ENCODE measurements at regions not wholly inside any gene's neighbourhood (a gene's known extent, or its start where the extent isn't known, plus 50 kb on each side); places are given as distances from the start of the nearest gene placed in this dataset.

GRCh38 chr10:52609626-52610240 lies 162.9 kb downstream of the MBL2 start:
- no peaks in the 10 kb centered on the region for H3K27me3 Mint-ChIP-seq (ENCODE audit: low read depth, unreplicated experiment)
- H3K4me1 Mint-ChIP-seq (ENCODE audit: low read depth, unreplicated experiment) = no peaks in the 10 kb centered on the region
- Histone ChIP-seq H4K20me1 (ENCODE audit: insufficient read depth, low read length) (no peaks in the 10 kb centered on the region), H3K9ac (ENCODE audit: low read length) (no peak overlapping the region), H3K27me3 (ENCODE audit: insufficient read depth, low read length) (no peaks in the 10 kb centered on the region), H3K27ac (ENCODE audit: low read depth, low read length) (no peak overlapping the region), H3K9me3 (ENCODE audit: insufficient read depth, low read depth, low read length) (no peaks in the 10 kb centered on the region), H3K4me1 (ENCODE audit: insufficient read depth, low read length) (no peaks in the 10 kb centered on the region), H3K79me2 (ENCODE audit: insufficient read depth, low read length) (no peaks in the 10 kb centered on the region), H3K4me3 (ENCODE audit: insufficient read depth, low read depth, low read length) (no peak overlapping the region), H2AFZ (ENCODE audit: low read depth, low read length) (no peak overlapping the region), H3K36me3 (ENCODE audit: insufficient read depth, low read length) (no peaks in the 10 kb centered on the region), H3K4me2 (ENCODE audit: low read length) (no peak overlapping the region)
- H3K4me3 Mint-ChIP-seq (ENCODE audit: unreplicated experiment) = no peak overlapping the region
- no peaks in the 10 kb centered on the region for H3K36me3 Mint-ChIP-seq (ENCODE audit: low read depth, unreplicated experiment)
- H3K9me3 Mint-ChIP-seq (ENCODE audit: unreplicated experiment) = peaks cover 2% of the 10 kb centered on the region
- no peak for DNase-seq (ENCODE audit: low read depth)
- H3K27ac Mint-ChIP-seq (ENCODE audit: unreplicated experiment) = no peak overlapping the region
- FAIRE-seq = peak; percentile 37
- TF ChIP-seq CTCF (IDR thresholded peaks at IDR 0.05; ENCODE audit: insufficient read depth, low read depth, low read length) (no peak), EZH2 (IDR thresholded peaks at IDR 0.05; ENCODE audit: insufficient read depth, low read length) (no peak)

- H3K4me3 Mint-ChIP-seq (ENCODE audit: unreplicated experiment) = no peak overlapping the region
- no peaks in the 10 kb centered on the region for H3K27me3 ChIP-seq (ENCODE audit: insufficient read depth, low read length)
- H2AFZ ChIP-seq (ENCODE audit: low read depth, low read length) = no peak overlapping the region
- H3K4me1 Mint-ChIP-seq (ENCODE audit: low read depth, unreplicated experiment) = no peaks in the 10 kb centered on the region
- no peak for TF ChIP-seq EZH2 (IDR thresholded peaks at IDR 0.05; ENCODE audit: insufficient read depth, low read length)
- TF ChIP-seq CTCF (IDR thresholded peaks at IDR 0.05; ENCODE audit: insufficient read depth, low read depth, low read length) = no peak
- H3K27ac ChIP-seq (ENCODE audit: low read depth, low read length) = no peak overlapping the region
- no peaks in the 10 kb centered on the region for H3K27me3 Mint-ChIP-seq (ENCODE audit: low read depth, unreplicated experiment)
- no peaks in the 10 kb centered on the region for H3K79me2 ChIP-seq (ENCODE audit: insufficient read depth, low read length)
- H3K4me3 ChIP-seq (ENCODE audit: insufficient read depth, low read depth, low read length) = no peak overlapping the region
- H3K9me3 ChIP-seq (ENCODE audit: insufficient read depth, low read depth, low read length) = no peaks in the 10 kb centered on the region
- no peaks in the 10 kb centered on the region for H3K9me3 Mint-ChIP-seq (ENCODE audit: unreplicated experiment)
- no peaks in the 10 kb centered on the region for H3K36me3 ChIP-seq (ENCODE audit: insufficient read depth, low read length)
- no peak overlapping the region for H3K9ac ChIP-seq (ENCODE audit: low read length)
- no peaks in the 10 kb centered on the region for H4K20me1 ChIP-seq (ENCODE audit: insufficient read depth, low read length)
- DNase-seq (ENCODE audit: low read depth) = no peak
- no peak overlapping the region for H3K27ac Mint-ChIP-seq (ENCODE audit: unreplicated experiment)
- no peak overlapping the region for H3K4me2 ChIP-seq (ENCODE audit: low read length)
- H3K36me3 Mint-ChIP-seq (ENCODE audit: low read depth, unreplicated experiment) = no peaks in the 10 kb centered on the region
- FAIRE-seq = peak; percentile 92
- peaks cover 4% of the 10 kb centered on the region for H3K4me1 ChIP-seq (ENCODE audit: insufficient read depth, low read length)
These were observed 157.3 kb downstream of the MBL2 start for GRCh38 chr10:52615331-52615730.

- no peak overlapping the region for H3K27ac Mint-ChIP-seq (ENCODE audit: unreplicated experiment)
- no peaks in the 10 kb centered on the region for H4K20me1 ChIP-seq (ENCODE audit: insufficient read depth, low read length)
- no peak overlapping the region for H3K4me3 Mint-ChIP-seq (ENCODE audit: unreplicated experiment)
- no peak overlapping the region for H3K9ac ChIP-seq (ENCODE audit: low read length)
- no peaks in the 10 kb centered on the region for H3K27me3 ChIP-seq (ENCODE audit: insufficient read depth, low read length)
- no peaks in the 10 kb centered on the region for H3K36me3 Mint-ChIP-seq (ENCODE audit: low read depth, unreplicated experiment)
- no peak overlapping the region for H3K27ac ChIP-seq (ENCODE audit: low read depth, low read length)
- H3K9me3 ChIP-seq (ENCODE audit: insufficient read depth, low read depth, low read length) = no peaks in the 10 kb centered on the region
- peaks cover 4% of the 10 kb centered on the region for H3K4me1 ChIP-seq (ENCODE audit: insufficient read depth, low read length)
- H3K4me1 Mint-ChIP-seq (ENCODE audit: low read depth, unreplicated experiment) = no peaks in the 10 kb centered on the region
- DNase-seq (ENCODE audit: low read depth) (peak; percentile 34), FAIRE-seq (peak; percentile 26)
- no peak overlapping the region for H2AFZ ChIP-seq (ENCODE audit: low read depth, low read length)
- no peak overlapping the region for H3K4me2 ChIP-seq (ENCODE audit: low read length)
- no peaks in the 10 kb centered on the region for H3K9me3 Mint-ChIP-seq (ENCODE audit: unreplicated experiment)
- TF ChIP-seq EZH2 (IDR thresholded peaks at IDR 0.05; ENCODE audit: insufficient read depth, low read length) = no peak
- TF ChIP-seq CTCF (IDR thresholded peaks at IDR 0.05; ENCODE audit: insufficient read depth, low read depth, low read length) = no peak
- H3K79me2 ChIP-seq (ENCODE audit: insufficient read depth, low read length) = no peaks in the 10 kb centered on the region
- no peaks in the 10 kb centered on the region for H3K36me3 ChIP-seq (ENCODE audit: insufficient read depth, low read length)
- H3K4me3 ChIP-seq (ENCODE audit: insufficient read depth, low read depth, low read length) = no peak overlapping the region
- H3K27me3 Mint-ChIP-seq (ENCODE audit: low read depth, unreplicated experiment) = no peaks in the 10 kb centered on the region
These were observed 156.7 kb downstream of the MBL2 start for GRCh38 chr10:52615756-52616394.

All from astrocyte (in vitro differentiated cells and primary cell).